ENCODE measurements at regions not wholly inside any gene's neighbourhood (a gene's known extent, or its start where the extent isn't known, plus 50 kb on each side); places are given as distances from the start of the nearest gene placed in this dataset.
"Not testable (repeated sequence)": the region's sequence is repeated elsewhere in the genome, so short reads cannot be mapped to it uniquely, and the experiment has no call there.

DNA sequence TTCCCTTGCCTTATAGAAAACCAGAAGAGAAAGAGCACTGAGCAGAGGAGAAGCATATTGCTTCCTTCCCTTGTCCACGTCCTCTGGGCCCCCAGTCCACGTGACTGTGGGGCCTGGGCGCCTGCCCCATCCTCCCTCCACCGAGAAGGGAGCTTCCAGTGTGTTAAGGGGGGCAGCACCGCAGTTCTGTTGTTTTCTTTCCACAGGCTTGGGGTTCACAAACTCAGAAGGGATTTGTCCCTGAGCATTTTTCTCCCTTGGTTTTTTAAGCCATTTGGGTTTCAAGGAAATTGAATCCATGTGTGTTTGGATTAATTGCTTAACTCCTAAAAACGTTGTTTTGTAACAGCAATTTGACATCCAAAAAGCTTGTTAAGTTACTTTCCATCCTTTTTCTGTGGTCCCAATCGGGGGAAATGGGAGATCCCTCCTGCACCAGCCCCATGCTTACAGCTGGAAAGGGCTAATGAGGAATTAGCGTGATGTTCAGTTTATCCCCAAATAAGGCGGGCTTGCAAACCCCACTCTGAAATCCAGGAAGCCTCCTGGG lies 347.5 kb upstream of the TNRC6C start:
- peak; percentile 12 for DNase-seq

- no peak for DNase-seq
These were observed 346.6 kb upstream of the TNRC6C start for GRCh38 chr17:77611791-77612502.

- DNase-seq = no peak
These were observed 345.3 kb upstream of the TNRC6C start for GRCh38 chr17:77613218-77613617.

GRCh38 chr17:77613627-77614026 lies 344.9 kb upstream of the TNRC6C start:
- no peak for DNase-seq

GRCh38 chr17:77615703-77616253 lies 342.7 kb upstream of the TNRC6C start:
- DNase-seq = no peak

DNA sequence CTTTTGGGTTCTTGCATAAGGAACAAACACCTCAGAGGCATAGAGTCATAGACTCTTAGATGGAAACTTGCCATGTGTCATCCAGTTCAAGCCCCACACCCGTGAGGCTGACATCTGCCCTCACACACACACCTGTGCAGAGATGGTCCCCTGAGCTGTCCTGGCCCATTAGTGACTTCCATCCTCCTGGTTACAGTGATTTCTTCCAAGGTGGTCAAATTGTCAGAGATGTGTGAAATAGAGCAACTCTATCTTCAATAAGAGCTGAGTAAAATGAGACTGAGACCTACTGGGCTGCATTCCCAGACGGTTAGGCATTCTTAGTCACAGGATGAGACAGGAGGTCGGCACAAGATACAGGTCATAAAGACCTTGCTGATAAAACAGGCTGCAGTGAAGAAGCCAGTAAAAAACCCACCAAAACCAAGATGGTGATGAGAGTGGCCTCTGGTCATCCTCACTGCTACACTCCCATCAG lies 342.2 kb upstream of the TNRC6C start:
- DNase-seq = no peak

GRCh38 chr17:77617516-77617915 lies 341.0 kb upstream of the TNRC6C start:
- no peak for DNase-seq

GRCh38 chr17:77618173-77618572 lies 340.3 kb upstream of the TNRC6C start:
- no peak for DNase-seq

GRCh38 chr17:77618731-77619130 lies 339.8 kb upstream of the TNRC6C start:
- no peak for DNase-seq

DNA sequence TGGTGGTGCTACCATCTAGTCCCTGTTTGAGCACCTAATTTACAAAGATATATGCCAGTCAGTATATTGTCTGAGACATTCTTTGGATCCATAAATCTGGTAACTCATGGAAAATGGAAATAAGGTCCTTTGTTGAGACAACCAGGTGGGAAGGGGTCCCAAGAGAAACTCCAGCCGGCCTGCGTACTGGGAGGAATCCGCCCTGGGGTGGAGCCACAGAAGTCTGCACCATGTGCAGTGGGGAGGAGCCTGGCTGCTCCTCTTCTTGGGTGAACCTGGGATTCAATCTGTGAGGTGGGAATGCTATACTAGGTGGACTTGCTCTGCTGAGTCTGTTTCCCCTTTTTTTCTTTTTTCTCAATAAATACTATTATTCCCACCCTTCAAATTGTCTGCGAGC lies 339.2 kb upstream of the TNRC6C start:
- DNase-seq = no peak

DNA sequence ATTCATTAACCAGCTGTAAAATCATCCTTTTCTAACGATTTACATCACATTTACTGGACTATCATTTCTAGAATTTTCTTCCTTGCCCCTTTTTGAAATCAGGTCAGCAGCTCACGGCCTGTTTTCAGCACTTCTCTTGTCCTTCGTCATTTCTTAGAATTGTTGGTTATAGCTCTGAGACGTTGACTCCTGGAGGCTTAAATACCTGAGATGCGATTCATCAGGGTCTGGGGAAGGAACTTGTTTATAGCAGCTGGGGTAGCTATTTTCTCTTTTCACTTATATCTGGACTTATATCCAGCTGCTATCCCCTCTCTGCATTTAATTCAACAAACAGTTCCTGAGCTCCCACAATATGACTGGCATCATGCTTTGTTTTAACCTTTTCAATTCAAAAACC lies 338.7 kb upstream of the TNRC6C start:
- no peak for DNase-seq

- no peak for DNase-seq
These were observed 338.2 kb upstream of the TNRC6C start for GRCh38 chr17:77620282-77620681.

- DNase-seq = not testable (repeated sequence)
These were observed 336.4 kb upstream of the TNRC6C start for GRCh38 chr17:77622084-77622483.

DNA sequence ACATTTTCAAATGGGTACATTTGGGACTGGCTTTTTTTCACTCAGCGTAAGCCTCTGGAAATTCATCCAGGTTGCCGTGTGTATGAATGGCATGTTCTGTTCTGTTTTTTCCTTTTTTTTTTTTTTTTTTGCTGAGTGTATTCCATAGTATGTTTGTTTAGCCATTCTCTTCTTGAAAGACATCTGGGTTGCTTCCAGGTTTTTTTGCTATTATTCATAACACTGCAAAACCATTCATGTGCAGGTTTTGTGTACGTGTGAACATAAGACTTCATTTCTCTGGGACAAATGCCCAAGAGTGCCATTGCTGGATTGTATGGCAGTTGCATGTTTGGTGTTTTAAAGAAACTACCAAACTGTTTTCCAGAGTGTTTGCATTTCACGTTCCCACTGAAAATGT lies 335.9 kb upstream of the TNRC6C start:
- no peak for DNase-seq

- not testable (repeated sequence) for DNase-seq
These were observed 335.2 kb upstream of the TNRC6C start for GRCh38 chr17:77623321-77623720.

DNA sequence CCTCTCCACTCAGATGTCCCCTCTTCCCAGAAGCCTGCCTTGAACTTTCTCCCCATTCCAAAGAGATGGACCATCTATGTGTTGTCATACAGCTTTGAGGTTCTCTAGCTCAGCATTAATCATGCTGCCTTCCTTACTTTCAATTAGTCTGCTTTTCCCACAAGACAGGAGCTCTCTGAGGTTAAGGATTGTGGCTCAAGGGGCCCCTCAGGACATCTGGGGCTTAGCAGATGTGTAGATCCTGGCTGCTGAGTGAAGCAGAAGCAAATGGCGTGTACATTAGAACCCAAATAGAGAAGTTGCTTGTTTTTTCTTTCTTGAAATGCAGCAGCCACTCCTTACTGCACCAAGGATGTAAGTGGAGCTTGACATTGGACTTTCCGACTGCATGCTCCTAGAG lies 330.5 kb upstream of the TNRC6C start:
- DNase-seq = no peak

- not testable (repeated sequence) for DNase-seq
These were observed 329.2 kb upstream of the TNRC6C start for GRCh38 chr17:77629284-77629683.

DNA sequence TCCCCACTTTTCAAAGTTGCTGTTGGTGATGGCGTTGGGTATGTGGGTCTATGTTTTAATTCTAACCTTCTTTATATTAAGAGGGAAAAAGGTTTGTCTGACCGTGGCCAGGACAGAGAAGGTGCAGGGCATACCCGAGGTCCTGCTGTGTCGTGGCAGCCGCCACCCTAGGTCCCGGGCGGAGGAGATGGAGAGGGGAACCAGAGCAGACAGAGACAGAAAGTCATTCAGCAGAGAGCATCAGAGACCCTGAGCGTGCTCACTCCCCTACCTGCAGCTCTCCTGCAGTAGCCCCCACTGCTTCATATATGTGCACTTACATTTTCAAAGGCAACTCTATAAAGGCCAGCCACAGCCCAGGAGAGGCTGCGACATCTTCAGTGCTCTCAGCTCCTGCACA lies 327.2 kb upstream of the TNRC6C start:
- DNase-seq = no peak

DNA sequence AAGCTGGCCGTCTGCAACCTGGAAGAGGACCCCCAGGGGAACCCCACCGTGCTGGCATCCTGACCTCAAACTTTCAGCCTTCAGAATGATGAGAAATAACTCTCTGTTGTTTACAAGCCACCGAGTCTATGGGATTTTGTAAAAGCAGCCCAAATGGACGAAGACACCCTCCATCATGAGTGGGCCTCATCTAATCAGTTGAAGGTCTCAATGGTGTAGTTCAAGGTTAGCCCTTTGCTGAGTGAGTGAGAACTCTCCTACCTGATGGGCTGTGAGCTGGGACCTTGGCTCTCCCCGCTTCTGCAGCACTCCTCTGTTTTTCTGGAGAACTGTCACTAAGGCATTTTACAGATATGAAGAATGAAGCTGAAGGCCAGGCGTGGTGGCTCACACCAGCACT lies 325.9 kb upstream of the TNRC6C start:
- no peak for DNase-seq

- DNase-seq = no peak
These were observed 323.8 kb upstream of the TNRC6C start for GRCh38 chr17:77634710-77635109.

- no peak for DNase-seq
These were observed 323.3 kb upstream of the TNRC6C start for GRCh38 chr17:77635176-77635575.

DNA sequence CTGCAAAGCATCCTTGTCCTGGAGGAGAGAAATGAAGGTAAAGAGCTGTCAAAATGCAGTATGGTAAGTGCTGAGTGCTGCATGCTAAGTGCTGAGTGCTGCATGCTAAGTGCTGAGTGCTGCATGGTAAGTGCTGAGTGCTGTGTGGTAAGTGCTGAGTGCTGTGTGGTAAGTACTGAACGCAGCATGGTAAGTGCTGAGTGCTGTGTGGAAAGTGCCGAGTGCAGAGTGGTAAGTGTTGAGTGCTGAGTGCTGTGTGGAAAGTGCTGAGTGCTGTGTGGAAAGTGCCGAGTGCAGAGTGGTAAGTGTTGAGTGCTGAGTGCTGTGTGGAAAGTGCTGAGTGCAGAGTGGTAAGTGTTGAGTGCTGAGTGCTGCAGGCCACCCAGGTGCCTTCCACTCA lies 322.7 kb upstream of the TNRC6C start:
- not testable (repeated sequence) for DNase-seq

DNA sequence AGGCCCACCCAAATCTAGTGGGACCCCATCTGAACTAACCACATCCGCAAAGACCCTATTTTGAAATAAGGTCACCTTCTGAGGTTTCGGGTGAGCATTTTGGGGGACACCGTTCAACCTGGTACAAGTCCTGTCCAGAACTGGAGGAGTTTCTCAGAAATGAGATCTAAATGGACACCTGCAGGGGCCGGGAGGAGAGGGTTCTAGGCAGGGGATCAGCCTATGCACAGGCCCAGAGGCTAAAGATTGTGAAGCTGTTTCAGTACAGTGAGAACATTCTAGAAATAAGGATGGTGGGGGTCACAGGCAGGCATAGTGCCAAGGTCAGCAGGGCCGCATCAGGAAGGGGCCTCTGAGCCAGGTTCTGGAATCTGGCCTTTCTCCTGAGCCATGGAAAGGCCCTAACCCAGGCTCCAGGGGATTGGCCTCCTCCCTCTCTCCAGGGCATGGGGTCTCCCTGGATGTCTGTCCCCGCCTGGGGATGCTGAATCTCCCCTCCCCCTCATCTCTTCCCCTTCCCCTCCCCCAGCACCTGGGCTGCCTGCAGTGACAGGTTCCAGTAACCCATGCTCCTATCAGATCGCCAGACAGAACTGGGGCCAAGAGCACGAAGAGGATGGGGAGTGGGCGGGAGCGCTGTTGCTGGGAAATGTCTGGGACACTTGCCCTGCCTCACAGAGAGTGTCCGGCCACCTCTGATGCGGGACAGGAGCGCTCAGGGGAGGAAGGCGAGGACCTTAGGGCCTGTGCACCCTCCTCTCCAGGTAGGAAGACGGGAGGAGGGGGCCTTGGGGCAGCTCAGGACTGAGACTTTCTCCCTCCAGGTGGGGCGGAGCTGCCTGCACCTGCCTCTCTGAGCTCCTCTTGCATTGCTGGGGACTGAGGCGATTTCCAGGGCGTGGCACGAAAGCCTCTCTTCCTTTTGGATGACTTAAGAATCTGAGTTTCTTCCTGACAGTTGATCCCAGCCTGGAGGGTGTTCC lies 321.4 kb upstream of the TNRC6C start:
- DNase-seq = no peak

Data from CD4-positive, alpha-beta T cell treated with Interleukin-6 for 4 hours (primary cell).